Esophagus (tissue), 2 donors: ENCODE measurements at regions not wholly inside any gene's neighbourhood (a gene's known extent, or its start where the extent isn't known, plus 50 kb on each side); places are given as distances from the start of the nearest gene placed in this dataset.

Source experiments
- H3K27ac ChIP-seq, 2 donors: one replicate each; pipeline ENCODE4 v1.5.1; 2013; ENCODE audit warnings: low read depth in 2 of 2, mild to moderate bottlenecking in 2 of 2, inconsistent platforms in 1 of 2, low read length in 1 of 2, moderate library complexity in 1 of 2
- H3K27me3 ChIP-seq, 2 donors: one replicate each; pipeline ENCODE4 v1.6.1; 2013; ENCODE audit warnings: low read length in 2 of 2, control low read depth in 1 of 2, mild to moderate bottlenecking in 1 of 2; ENCODE audit not compliant: insufficient read depth in 2 of 2, control insufficient read depth in 1 of 2
- H3K36me3 ChIP-seq, 2 donors: one replicate each; pipeline ENCODE4 v1.6.1; 2013; ENCODE audit warnings: low read length in 1 of 2; ENCODE audit not compliant: control insufficient read depth in 2 of 2, insufficient read depth in 2 of 2
- H3K4me1 ChIP-seq, 2 donors: one replicate each; pipeline ENCODE4 v1.6.1; 2013; ENCODE audit warnings: low read length in 1 of 2; ENCODE audit not compliant: control insufficient read depth in 2 of 2, insufficient read depth in 2 of 2
- H3K4me3 ChIP-seq, 2 donors: one replicate each; pipeline ENCODE4 v1.5.1; 2013; ENCODE audit warnings: low read length in 2 of 2, mild to moderate bottlenecking in 2 of 2, low read depth in 1 of 2, moderate library complexity in 1 of 2
- H3K9me3 ChIP-seq, 2 donors: one replicate each; pipeline ENCODE4 v1.6.1; 2013; ENCODE audit warnings: mild to moderate bottlenecking in 2 of 2, low read depth in 1 of 2, low read length in 1 of 2, moderate library complexity in 1 of 2; ENCODE audit not compliant: control insufficient read depth in 2 of 2, insufficient read depth in 1 of 2
- WGBS, 2 donors: extraction: QIAGEN DNeasy Blood & Tissue Kit; methylation state at CpG; one replicate each; pipeline ENCODE4 v1.1.7; 2013; 5-methylcytosine and 5-hydroxymethylcytosine counted together
- donor health status: healthy with polysubstance abuse.
- donor health status: Bipolar disorder and iron deficiency.

DNA sequence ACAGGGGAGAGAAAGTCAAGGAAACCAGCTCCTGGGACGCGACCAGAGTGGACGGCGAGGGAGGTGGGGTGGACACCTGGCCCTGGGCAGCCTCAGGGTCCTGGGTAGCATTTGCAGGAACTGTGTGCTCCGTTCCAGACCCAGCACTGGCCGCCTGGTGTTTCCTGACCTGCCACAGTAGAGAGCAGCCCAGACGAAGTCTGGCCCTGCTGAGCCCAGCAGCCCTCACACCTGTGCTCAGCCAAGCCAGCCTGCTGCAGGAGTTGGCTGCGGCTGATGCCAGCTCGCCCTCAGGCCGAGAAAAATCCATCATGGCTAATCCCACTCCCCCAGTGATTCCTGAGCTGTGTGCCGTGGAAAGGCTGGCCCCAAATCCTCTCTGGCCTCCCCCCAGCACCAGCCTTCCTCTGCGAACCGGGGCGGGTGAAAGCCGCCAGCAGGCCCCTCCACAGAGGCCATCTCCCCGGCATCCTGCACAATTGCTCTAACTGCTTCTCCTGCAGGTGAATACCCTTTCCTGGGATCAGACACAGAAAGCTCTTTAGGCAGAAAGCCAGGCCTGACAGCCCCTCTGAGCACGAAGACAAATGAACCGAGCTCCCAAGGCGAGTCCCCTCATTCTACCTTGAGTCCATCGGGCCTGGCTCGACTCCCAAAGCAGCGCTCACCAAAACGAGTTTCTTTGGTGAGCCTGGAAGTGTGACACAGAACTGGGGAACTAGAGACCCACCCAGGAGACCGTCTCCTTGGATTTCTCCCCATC is 88.6 kb downstream of the RTL6 start:
- no peak overlapping the region for H3K27ac ChIP-seq
- no peaks in the 10 kb centered on the region for H3K9me3 ChIP-seq
- no peak overlapping the region for H3K4me3 ChIP-seq
- WGBS, 2 donors, result 57 to 65% methylated on average over 24 of the region's 24 CpGs
- no peaks in the 10 kb centered on the region for H3K36me3 ChIP-seq
- peaks cover 0 to 4% of the 10 kb centered on the region in 2 donors for H3K4me1 ChIP-seq
- peaks cover 0 to 3% of the 10 kb centered on the region in 2 donors for H3K27me3 ChIP-seq

DNA sequence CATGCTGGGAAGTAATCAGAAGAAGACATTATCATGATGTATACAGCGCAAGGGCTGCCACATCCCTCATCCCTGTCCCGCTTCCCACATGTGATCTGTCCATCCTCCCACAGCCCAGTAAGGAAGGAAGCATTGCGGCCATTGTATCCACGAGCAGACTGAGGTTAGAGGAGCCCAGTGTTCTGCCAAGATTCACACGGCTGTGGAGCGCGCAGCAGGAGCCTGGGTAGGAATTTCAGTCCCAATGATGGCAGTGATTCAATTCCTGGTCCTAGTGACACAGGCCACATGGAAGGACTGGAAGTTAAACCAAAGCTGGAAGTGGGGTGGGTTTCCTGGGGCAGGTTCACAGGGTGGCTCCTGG is 89.2 kb downstream of the RTL6 start:
- Histone ChIP-seq H3K36me3 (no peaks in the 10 kb centered on the region), H3K27ac (no peak overlapping the region), H3K4me1 (peaks cover 0 to 4% of the 10 kb centered on the region in 2 donors), H3K4me3 (no peak overlapping the region), H3K9me3 (no peaks in the 10 kb centered on the region), H3K27me3 (peaks cover 0 to 3% of the 10 kb centered on the region in 2 donors)
- 83% methylated on average over 7 of the region's 7 CpGs for WGBS, 2 donors

DNA sequence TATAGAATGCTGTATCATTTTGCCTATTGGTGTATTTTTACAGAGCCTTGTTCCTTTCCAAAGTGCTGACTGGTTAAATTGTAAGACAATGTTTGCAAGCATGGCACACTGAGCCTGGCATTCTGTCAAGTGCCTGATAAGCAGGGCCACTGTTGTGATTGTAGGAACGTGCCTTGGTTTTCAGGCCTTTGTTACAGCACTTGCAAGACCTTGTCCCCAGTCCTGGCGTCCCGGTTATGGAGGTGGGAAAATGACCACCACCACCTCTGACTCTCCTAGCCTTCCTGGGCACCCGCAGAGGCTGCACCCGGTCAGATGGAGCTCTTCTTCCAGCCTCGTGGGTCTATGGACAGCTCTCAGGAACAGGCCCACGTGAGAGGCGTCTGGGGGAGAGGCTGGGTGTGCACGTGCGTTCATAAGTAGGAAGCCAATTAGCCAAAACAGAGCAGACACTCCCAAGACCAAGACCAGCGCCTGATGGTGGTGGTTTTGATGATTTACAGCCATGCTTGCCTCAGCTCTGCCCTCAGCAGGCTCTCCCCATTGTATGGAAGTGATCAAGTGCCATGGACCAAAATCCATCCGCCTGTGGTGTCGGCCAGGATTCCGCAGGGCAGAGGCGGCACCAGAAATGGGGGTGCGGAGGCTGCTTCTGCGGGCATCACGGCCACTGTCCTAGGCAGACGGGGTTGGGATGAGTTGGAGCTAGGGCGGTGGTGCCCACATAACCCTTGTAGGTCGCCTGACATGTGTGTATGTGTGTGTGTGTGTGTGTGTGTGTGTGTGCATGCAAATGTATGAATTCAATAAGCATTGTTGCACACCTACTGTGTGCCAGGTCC is 89.8 kb downstream of the RTL6 start:
- Histone ChIP-seq H3K36me3 (no peaks in the 10 kb centered on the region), H3K27me3 (peaks cover 0 to 3% of the 10 kb centered on the region in 2 donors), H3K4me1 (peaks cover 0 to 4% of the 10 kb centered on the region in 2 donors), H3K27ac (no peak overlapping the region), H3K4me3 (no peak overlapping the region), H3K9me3 (no peaks in the 10 kb centered on the region)
- 77 to 88% methylated on average over 21 of the region's 21 CpGs for WGBS, 2 donors

DNA sequence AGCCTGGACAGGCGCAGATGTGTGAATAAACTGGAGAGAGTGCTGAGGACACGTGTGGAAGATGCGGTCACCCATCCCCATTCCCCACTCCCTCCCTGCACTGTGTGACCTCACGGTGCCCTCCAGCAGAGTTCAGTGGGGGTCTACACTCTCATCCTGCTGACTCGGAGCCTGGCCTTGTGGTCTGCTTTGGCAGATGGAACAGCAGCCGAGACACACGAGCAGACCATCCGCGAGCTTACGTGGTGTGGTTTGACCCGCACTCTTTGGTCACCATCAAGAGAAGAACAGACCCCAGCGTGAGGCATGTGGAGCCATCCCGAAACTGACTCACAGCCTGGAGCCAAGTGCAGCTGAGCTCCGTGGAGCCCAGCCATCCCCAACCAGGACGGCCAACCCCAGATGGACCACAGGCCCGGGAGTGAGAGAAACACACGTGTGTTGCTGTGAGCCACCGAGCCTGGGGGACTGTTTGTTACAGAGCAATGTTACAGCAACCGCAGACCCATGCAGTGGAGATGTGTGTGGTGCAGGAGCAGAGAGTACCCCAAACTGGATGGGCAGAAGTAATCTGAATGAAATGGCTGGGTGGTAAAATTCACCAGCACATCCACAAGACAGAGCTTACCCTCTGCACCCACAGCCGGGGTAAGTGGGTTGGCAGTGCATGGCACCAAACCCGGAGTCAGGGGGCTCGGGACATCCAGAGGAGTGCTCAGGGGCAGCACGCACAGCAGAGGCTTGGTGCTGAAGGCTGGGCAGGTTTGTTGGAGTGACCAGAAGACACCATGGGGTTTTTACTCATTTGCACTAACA is 90.7 kb downstream of the RTL6 start:
- no peak overlapping the region for H3K4me3 ChIP-seq
- no peaks in the 10 kb centered on the region for H3K36me3 ChIP-seq
- no peak overlapping the region for H3K27ac ChIP-seq
- H3K27me3 ChIP-seq, result peaks cover 0 to 3% of the 10 kb centered on the region in 2 donors
- 86 to 88% methylated on average over 23 of the region's 23 CpGs for WGBS, 2 donors
- H3K9me3 ChIP-seq, result no peaks in the 10 kb centered on the region
- peaks cover 0 to 4% of the 10 kb centered on the region in 2 donors for H3K4me1 ChIP-seq

DNA sequence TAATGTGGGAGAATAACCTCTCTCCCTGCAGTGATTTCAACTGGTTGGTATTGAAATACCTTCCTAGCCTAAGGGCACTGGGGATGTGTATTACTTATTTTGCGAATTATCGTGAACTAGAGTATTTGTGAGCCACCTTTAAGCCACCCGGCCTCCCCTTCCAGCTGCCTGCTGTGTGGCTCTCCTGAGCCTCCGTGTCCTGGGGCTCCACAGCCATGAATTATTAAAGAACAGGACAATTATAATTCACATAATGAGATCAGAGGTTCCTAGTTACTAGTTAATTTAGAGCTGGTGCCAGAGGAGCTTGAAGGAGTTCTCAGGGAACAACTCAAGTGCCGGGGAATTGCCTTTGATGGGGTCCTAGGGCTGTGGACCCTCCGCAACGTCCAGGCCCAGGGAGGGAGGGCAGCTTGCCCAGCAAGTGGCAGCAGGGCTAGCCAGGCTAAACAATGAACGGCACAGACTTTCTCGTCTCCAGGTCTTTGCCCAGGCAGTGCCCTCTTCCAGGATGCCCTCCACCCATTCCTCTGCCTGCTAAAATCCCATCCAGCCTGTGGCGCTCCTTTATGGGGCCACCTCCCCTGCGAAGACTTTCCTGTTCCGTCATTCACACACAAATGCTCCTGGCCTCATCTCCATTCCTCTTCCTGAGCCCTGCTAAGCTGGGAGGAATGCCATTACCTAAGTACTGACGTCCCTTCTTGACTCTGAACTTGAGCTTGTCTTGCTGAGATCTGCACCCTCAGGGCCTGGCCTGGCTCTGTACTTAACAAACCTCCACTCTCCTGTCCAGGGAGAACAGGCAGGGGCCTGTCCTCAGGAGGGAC is 91.5 kb downstream of the RTL6 start:
- Histone ChIP-seq H3K36me3 (no peaks in the 10 kb centered on the region), H3K9me3 (no peaks in the 10 kb centered on the region), H3K4me3 (no peak overlapping the region), H3K27ac (no peak overlapping the region), H3K27me3 (no peaks in the 10 kb centered on the region), H3K4me1 (peaks cover 0 to 4% of the 10 kb centered on the region in 2 donors)
- 62 to 65% methylated on average over 13 of the region's 13 CpGs for WGBS, 2 donors

DNA sequence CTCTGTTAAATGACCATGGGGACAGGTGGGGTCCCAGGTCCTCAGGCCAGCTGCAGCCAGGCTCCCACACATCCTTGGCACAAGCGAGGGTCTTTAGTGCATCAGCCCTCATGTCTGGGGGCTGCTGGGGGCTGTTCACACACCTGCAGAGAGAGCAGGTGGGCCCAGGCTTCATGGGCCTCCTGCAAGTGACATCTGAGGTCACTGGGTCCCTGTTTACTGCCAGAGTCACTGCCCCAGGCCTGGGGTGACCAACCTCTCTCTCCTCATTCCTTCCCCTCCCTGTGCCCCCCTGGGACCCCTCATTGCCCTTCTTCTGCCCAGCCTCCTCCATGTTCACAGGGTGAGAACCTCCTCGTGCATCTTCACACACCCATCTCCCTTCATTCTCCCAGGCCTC is 92.4 kb downstream of the RTL6 start:
- H3K27ac ChIP-seq, result no peak overlapping the region
- no peak overlapping the region for H3K4me3 ChIP-seq
- no peaks in the 10 kb centered on the region for H3K36me3 ChIP-seq
- 68 to 88% methylated on average over 2 of the region's 2 CpGs for WGBS, 2 donors
- no peaks in the 10 kb centered on the region for H3K27me3 ChIP-seq
- H3K4me1 ChIP-seq, result peaks cover 0 to 4% of the 10 kb centered on the region in 2 donors
- no peaks in the 10 kb centered on the region for H3K9me3 ChIP-seq

DNA sequence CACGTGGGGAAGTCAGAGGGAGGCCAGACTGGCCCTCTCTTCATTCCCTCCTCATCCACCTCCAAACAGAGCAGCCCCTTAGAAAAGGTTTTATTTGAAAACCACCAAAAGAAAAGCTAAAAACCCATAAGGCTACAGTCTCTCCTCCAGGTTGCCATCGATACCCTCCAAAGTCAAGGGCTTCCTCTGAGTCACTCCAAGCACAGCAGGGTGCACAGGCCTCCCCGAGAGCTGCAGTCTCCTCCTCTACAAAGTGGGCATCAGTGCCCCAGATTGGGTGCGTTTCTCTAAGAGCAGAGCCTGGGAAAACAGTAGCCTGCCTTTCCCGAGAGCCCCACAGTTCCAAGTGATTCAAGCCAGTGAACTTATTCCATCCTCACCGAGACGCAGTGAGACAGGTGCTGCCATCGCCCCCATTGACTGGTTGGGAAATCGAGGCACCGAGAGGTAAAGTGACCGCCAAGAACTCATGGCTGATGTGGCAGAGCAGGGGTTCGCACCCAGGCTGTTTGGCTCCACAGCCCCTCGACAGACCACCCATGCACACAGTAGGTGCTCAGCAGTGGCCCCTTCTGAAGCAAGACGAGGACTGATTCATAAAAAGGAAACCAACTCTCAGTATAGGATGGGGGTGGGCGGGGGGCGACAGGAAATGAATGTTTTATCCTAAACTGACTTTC is 91.7 kb upstream of the SHISAL1 start:
- no peaks in the 10 kb centered on the region for H3K36me3 ChIP-seq
- peaks cover 0 to 4% of the 10 kb centered on the region in 2 donors for H3K4me1 ChIP-seq
- 86 to 89% methylated on average over 16 of the region's 16 CpGs for WGBS, 2 donors
- no peak overlapping the region for H3K27ac ChIP-seq
- no peaks in the 10 kb centered on the region for H3K9me3 ChIP-seq
- no peak overlapping the region for H3K4me3 ChIP-seq
- H3K27me3 ChIP-seq, result no peaks in the 10 kb centered on the region

DNA sequence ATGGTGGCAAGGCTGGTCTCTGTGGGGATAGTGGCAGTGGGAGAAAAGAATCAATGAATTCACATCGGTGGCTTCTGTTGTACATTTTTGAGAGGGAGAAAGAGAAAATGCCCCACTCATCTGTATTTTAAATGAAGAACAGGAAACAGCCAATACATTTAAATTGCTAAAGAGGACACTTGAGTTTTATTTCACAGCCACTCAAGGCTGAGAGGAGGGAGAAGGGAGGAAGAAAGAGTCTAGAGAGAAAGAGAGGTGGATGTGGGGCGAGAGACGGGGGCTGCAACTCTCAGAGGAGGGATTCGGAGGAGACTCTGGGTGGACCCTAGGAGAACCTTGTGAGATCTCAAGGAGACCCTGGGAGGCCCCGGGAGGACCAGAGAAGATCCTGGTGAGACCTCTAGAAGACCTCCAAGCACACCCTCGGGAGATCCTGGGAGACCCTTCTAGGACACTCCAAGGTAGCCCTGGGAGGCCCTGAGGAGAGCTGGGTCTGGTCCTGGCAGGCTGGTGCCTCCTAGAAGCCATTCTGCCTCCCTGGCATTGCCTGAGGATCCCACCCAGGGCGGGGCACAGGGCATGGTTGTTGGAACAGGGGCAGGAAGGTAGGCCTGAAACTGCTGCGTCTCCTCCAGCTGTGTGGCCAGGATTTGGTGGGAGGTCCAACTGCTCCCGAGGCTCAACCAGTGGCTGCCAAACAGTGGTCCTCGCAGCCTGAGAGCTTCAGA is 91.0 kb upstream of the SHISAL1 start:
- 73 to 78% methylated on average over 10 of the region's 10 CpGs for WGBS, 2 donors
- Histone ChIP-seq H3K27me3 (no peaks in the 10 kb centered on the region), H3K27ac (no peak overlapping the region), H3K4me1 (peaks cover 0 to 4% of the 10 kb centered on the region in 2 donors), H3K9me3 (no peaks in the 10 kb centered on the region), H3K4me3 (no peak overlapping the region), H3K36me3 (no peaks in the 10 kb centered on the region)
